Smooth muscle cell (in vitro differentiated cells): ENCODE measurements at regions not wholly inside any gene's neighbourhood (a gene's known extent, or its start where the extent isn't known, plus 50 kb on each side); places are given as distances from the start of the nearest gene placed in this dataset.

ENCODE experiments used
- DNase-seq: peaks from one replicate; lab custom pipeline; 2025; ENCODE audit not compliant: unreplicated experiment; lab: John Stamatoyannopoulos, UW
- H2AFZ ChIP-seq: fragments of 200-600 bp; sonication (generic); 2 replicates; pipeline ENCODE4 v1.6.0; 2016; ENCODE audit warnings: antibody characterized with exemption, low read depth, mild to moderate bottlenecking
- H3F3A ChIP-seq: fragments of 200-600 bp; sonication (generic); 2 replicates; pipeline ENCODE4 v1.6.0; 2017; ENCODE audit warnings: antibody characterized with exemption, low read depth
- H3K27ac ChIP-seq: fragments of 200-600 bp; sonication (generic); 2 replicates; pipeline ENCODE4 v1.5.1; 2016; ENCODE audit warnings: low read depth, mild to moderate bottlenecking
- H3K27me3 ChIP-seq: fragments of 200-600 bp; sonication (generic); 2 replicates; pipeline ENCODE4 v1.6.1; 2016; ENCODE audit warnings: low read depth, mild to moderate bottlenecking
- H3K36me3 ChIP-seq: fragments of 200-600 bp; sonication (generic); 2 replicates; pipeline ENCODE4 v1.5.1; 2016; ENCODE audit warnings: low read depth
- H3K4me1 ChIP-seq: fragments of 200-600 bp; sonication (generic); 2 replicates; pipeline ENCODE4 v1.5.1; 2016; ENCODE audit warnings: low read depth
- H3K4me2 ChIP-seq: fragments of 200-600 bp; sonication (generic); 2 replicates; pipeline ENCODE4 v1.6.0; 2016; ENCODE audit warnings: mild to moderate bottlenecking
- H3K4me3 ChIP-seq: fragments of 200-600 bp; sonication (generic); 2 replicates; pipeline ENCODE4 v1.5.1; 2016; ENCODE audit warnings: mild to moderate bottlenecking
- H3K79me2 ChIP-seq: fragments of 200-600 bp; sonication (generic); 2 replicates; pipeline ENCODE4 v1.6.0; 2016; ENCODE audit warnings: low read depth, mild to moderate bottlenecking
- H3K9ac ChIP-seq: fragments of 200-600 bp; sonication (generic); 2 replicates; pipeline ENCODE4 v1.6.0; 2016; ENCODE audit warnings: low read depth
- H3K9me3 ChIP-seq: fragments of 200-600 bp; sonication (generic); replicated peaks from 2 replicates; pipeline ENCODE4 v1.5.1; 2016; ENCODE audit warnings: low read depth
- H4K20me1 ChIP-seq: fragments of 200-600 bp; sonication (generic); 2 replicates; pipeline ENCODE4 v1.6.0; 2016; ENCODE audit warnings: low read depth
- CTCF ChIP-seq: fragments of 200-600 bp; sonication (generic); IDR thresholded peaks from 2 replicates; pipeline ENCODE4 v1.5.1; 2017; ENCODE audit warnings: borderline replicate concordance, mild to moderate bottlenecking, antibody characterized with exemption; ENCODE audit not compliant: insufficient read depth, poor library complexity, severe bottlenecking
- WGBS: methylation state at CpG from one replicate; pipeline ENCODE4 v1.1.7; 2016; ENCODE audit warnings: low lambda C conversion rate; 5-methylcytosine and 5-hydroxymethylcytosine counted together

- no peak overlapping the region for H3K4me2 ChIP-seq
- no peaks in the 10 kb centered on the region for H3F3A ChIP-seq
- H3K27ac ChIP-seq = no peak overlapping the region
- H3K36me3 ChIP-seq = no peaks in the 10 kb centered on the region
- H3K79me2 ChIP-seq = no peaks in the 10 kb centered on the region
- H3K27me3 ChIP-seq = no peaks in the 10 kb centered on the region
- no peak overlapping the region for H3K4me3 ChIP-seq
- no peak overlapping the region for H3K9ac ChIP-seq
- DNase-seq = no peak
- no peaks in the 10 kb centered on the region for H4K20me1 ChIP-seq
- no peaks in the 10 kb centered on the region for H3K4me1 ChIP-seq
- no peaks in the 10 kb centered on the region for H3K9me3 ChIP-seq
- 89% methylated on average over 2 of the region's 2 CpGs for WGBS
- peak overlapping the region; percentile 43 for H2AFZ ChIP-seq
- no peak for TF ChIP-seq CTCF
Observed at GRCh38 chr18:64979791-64980190, 771.0 kb upstream of the CDH7 start.

- H3K4me2 ChIP-seq = no peak overlapping the region
- no peak overlapping the region for H3K4me3 ChIP-seq
- H3K9me3 ChIP-seq = no peaks in the 10 kb centered on the region
- no peak for TF ChIP-seq CTCF
- WGBS = 89% methylated on average over 8 of the region's 8 CpGs
- H3K4me1 ChIP-seq = peaks cover 14% of the 10 kb centered on the region
- no peak for DNase-seq
- H3F3A ChIP-seq = peaks cover 15% of the 10 kb centered on the region
- peak overlapping the region; percentile 23 for H3K27ac ChIP-seq
- no peaks in the 10 kb centered on the region for H3K36me3 ChIP-seq
- H4K20me1 ChIP-seq = no peaks in the 10 kb centered on the region
- H3K9ac ChIP-seq = no peak overlapping the region
- H3K79me2 ChIP-seq = no peaks in the 10 kb centered on the region
- no peak overlapping the region for H2AFZ ChIP-seq
- no peaks in the 10 kb centered on the region for H3K27me3 ChIP-seq
Observed at GRCh38 chr18:64974391-64975125, 776.3 kb upstream of the CDH7 start.

GRCh38 chr18:64972545-64972944, 778.3 kb upstream of the CDH7 start:
- Histone ChIP-seq H3F3A (peaks cover 15% of the 10 kb centered on the region), H3K27ac (peak overlapping the region; percentile 72), H3K9ac (no peak overlapping the region), H4K20me1 (no peaks in the 10 kb centered on the region), H3K79me2 (no peaks in the 10 kb centered on the region), H3K36me3 (no peaks in the 10 kb centered on the region), H2AFZ (no peak overlapping the region), H3K9me3 (no peaks in the 10 kb centered on the region), H3K4me2 (peak overlapping the region; percentile 76), H3K27me3 (no peaks in the 10 kb centered on the region), H3K4me1 (peaks cover 14% of the 10 kb centered on the region), H3K4me3 (peak overlapping the region; percentile 13)
- no peak for DNase-seq
- no peak for TF ChIP-seq CTCF
- WGBS = 13% methylated on average over 2 of the region's 2 CpGs

- no peak for TF ChIP-seq CTCF
- no peaks in the 10 kb centered on the region for H3K36me3 ChIP-seq
Observed at GRCh38 chr18:64966667-64967066, 784.1 kb upstream of the CDH7 start.

More at GRCh38 chr18:64966667-64967066, 784.1 kb upstream of the CDH7 start:
- H3F3A ChIP-seq = no peaks in the 10 kb centered on the region
- no peak overlapping the region for H3K9ac ChIP-seq
- H3K4me1 ChIP-seq = peaks cover 5% of the 10 kb centered on the region
- H3K4me2 ChIP-seq = peak overlapping the region; percentile 24
- H3K27ac ChIP-seq = peak overlapping the region; percentile 22
- H2AFZ ChIP-seq = peak overlapping the region; percentile 64
- H4K20me1 ChIP-seq = no peaks in the 10 kb centered on the region
- DNase-seq = no peak
- no peaks in the 10 kb centered on the region for H3K9me3 ChIP-seq
- H3K79me2 ChIP-seq = no peaks in the 10 kb centered on the region
- H3K4me3 ChIP-seq = no peak overlapping the region
- no peaks in the 10 kb centered on the region for H3K27me3 ChIP-seq
